Mesendoderm (in vitro differentiated cells): ENCODE measurements at regions not wholly inside any gene's neighbourhood (a gene's known extent, or its start where the extent isn't known, plus 50 kb on each side); places are given as distances from the start of the nearest gene placed in this dataset.

Experiments
- DNase-seq: peaks from one replicate; pipeline ENCODE4 v3.0.0; 2013
- H2AK5ac ChIP-seq: 2 replicates; pipeline ENCODE4 v1.6.1; 2013; ENCODE audit warnings: low read length, inconsistent platforms
- H2BK120ac ChIP-seq: 2 replicates; pipeline ENCODE4 v1.6.1; 2013; ENCODE audit warnings: low read depth, mild to moderate bottlenecking, low read length, moderate library complexity, mixed read lengths
- H2BK15ac ChIP-seq: replicated peaks from 2 replicates; pipeline ENCODE4 v1.6.1; 2013; ENCODE audit warnings: low read depth, mild to moderate bottlenecking, moderate library complexity
- H2BK5ac ChIP-seq: 2 replicates; pipeline ENCODE4 v1.6.1; 2013; ENCODE audit warnings: low read length, inconsistent platforms
- H3K18ac ChIP-seq: 2 replicates; pipeline ENCODE4 v1.6.1; 2013; ENCODE audit warnings: mild to moderate bottlenecking, low read length, mixed read lengths
- H3K23ac ChIP-seq: one replicate; pipeline ENCODE4 v1.6.1; 2013; ENCODE audit warnings: low read length
- H3K27ac ChIP-seq: 2 replicates; pipeline ENCODE4 v1.5.1; 2013; ENCODE audit warnings: low read depth, mild to moderate bottlenecking, inconsistent platforms, low read length, moderate library complexity
- H3K27me3 ChIP-seq: 2 replicates; pipeline ENCODE4 v1.6.1; 2013; ENCODE audit warnings: low read length, control low read depth, mild to moderate bottlenecking, inconsistent platforms; ENCODE audit not compliant: insufficient read depth, poor library complexity
- H3K36me3 ChIP-seq: 2 replicates; pipeline ENCODE4 v1.6.1; 2013; ENCODE audit warnings: low read length, inconsistent platforms; ENCODE audit not compliant: control insufficient read depth, insufficient read depth
- H3K4ac ChIP-seq: one replicate; pipeline ENCODE4 v1.6.1; 2013; ENCODE audit warnings: low read depth, mild to moderate bottlenecking, low read length, moderate library complexity
- H3K4me1 ChIP-seq: 2 replicates; pipeline ENCODE4 v1.6.1; 2013; ENCODE audit warnings: low read depth, low read length, inconsistent platforms; ENCODE audit not compliant: control insufficient read depth
- H3K4me2 ChIP-seq: 2 replicates; pipeline ENCODE4 v1.6.1; 2013; ENCODE audit warnings: low read length
- H3K4me3 ChIP-seq: 2 replicates; pipeline ENCODE4 v1.5.1; 2013; ENCODE audit warnings: mild to moderate bottlenecking, low read length
- H3K56ac ChIP-seq: one replicate; pipeline ENCODE4 v1.6.1; 2013; ENCODE audit warnings: low read length
- H3K79me1 ChIP-seq: 2 replicates; pipeline ENCODE4 v1.6.1; 2013; ENCODE audit warnings: low read length, inconsistent platforms
- H3K79me2 ChIP-seq: 2 replicates; pipeline ENCODE4 v1.6.1; 2013; ENCODE audit warnings: mild to moderate bottlenecking, low read length; ENCODE audit not compliant: control insufficient read depth, insufficient read depth
- H3K9ac ChIP-seq: 2 replicates; pipeline ENCODE4 v1.6.1; 2013; ENCODE audit warnings: low read length, inconsistent platforms
- H4K5ac ChIP-seq: one replicate; pipeline ENCODE4 v1.6.1; 2013; ENCODE audit warnings: low read length
- H4K8ac ChIP-seq: one replicate; pipeline ENCODE4 v1.6.1; 2013; ENCODE audit warnings: low read depth, mild to moderate bottlenecking, control low read depth, low read length, moderate library complexity
- WGBS: extraction: QIAGEN DNeasy Blood & Tissue Kit; methylation state at CpG from one replicate; pipeline ENCODE4 v1.1.7; 2013; ENCODE audit warnings: low lambda C conversion rate, missing lambda C conversion rate; ENCODE audit not compliant: insufficient coverage; ENCODE audit errors: extremely low coverage; 5-methylcytosine and 5-hydroxymethylcytosine counted together

- WGBS = no CpG with 5 or more reads among the region's 2 CpGs
- H2BK5ac ChIP-seq = no peak overlapping the region
- no peak overlapping the region for H4K8ac ChIP-seq
- no peak overlapping the region for H2BK15ac ChIP-seq
- H3K4ac ChIP-seq = no peak overlapping the region
- H2BK120ac ChIP-seq = no peak overlapping the region
- no peak overlapping the region for H4K5ac ChIP-seq
- no peak overlapping the region for H3K27ac ChIP-seq
- no peak overlapping the region for H3K56ac ChIP-seq
- no peak overlapping the region for H3K4me2 ChIP-seq
- H3K18ac ChIP-seq = no peak overlapping the region
- no peak overlapping the region for H3K4me3 ChIP-seq
- no peak for DNase-seq
- no peaks in the 10 kb centered on the region for H3K36me3 ChIP-seq
- no peaks in the 10 kb centered on the region for H3K79me1 ChIP-seq
- no peak overlapping the region for H2AK5ac ChIP-seq
- H3K9ac ChIP-seq = no peak overlapping the region
- no peaks in the 10 kb centered on the region for H3K27me3 ChIP-seq
- no peaks in the 10 kb centered on the region for H3K4me1 ChIP-seq
- no peaks in the 10 kb centered on the region for H3K79me2 ChIP-seq
- H3K23ac ChIP-seq = no peak overlapping the region
Observed at GRCh38 chr21:27741736-27742135, 774.8 kb upstream of the ADAMTS5 start.

GRCh38 chr21:27740084-27740483 lies 773.2 kb upstream of the ADAMTS5 start:
- Histone ChIP-seq H3K18ac (no peak overlapping the region), H3K9ac (no peak overlapping the region), H2BK120ac (no peak overlapping the region), H3K4me2 (no peak overlapping the region), H3K79me1 (no peaks in the 10 kb centered on the region), H3K4ac (no peak overlapping the region), H3K36me3 (no peaks in the 10 kb centered on the region), H2BK5ac (no peak overlapping the region), H3K79me2 (no peaks in the 10 kb centered on the region), H3K56ac (no peak overlapping the region), H3K4me3 (no peak overlapping the region), H3K27ac (no peak overlapping the region), H4K5ac (no peak overlapping the region), H2AK5ac (no peak overlapping the region), H4K8ac (no peak overlapping the region), H3K27me3 (no peaks in the 10 kb centered on the region), H2BK15ac (no peak overlapping the region), H3K23ac (no peak overlapping the region), H3K4me1 (no peaks in the 10 kb centered on the region)
- DNase-seq = no peak
- no CpG with 5 or more reads among the region's 5 CpGs for WGBS

DNA sequence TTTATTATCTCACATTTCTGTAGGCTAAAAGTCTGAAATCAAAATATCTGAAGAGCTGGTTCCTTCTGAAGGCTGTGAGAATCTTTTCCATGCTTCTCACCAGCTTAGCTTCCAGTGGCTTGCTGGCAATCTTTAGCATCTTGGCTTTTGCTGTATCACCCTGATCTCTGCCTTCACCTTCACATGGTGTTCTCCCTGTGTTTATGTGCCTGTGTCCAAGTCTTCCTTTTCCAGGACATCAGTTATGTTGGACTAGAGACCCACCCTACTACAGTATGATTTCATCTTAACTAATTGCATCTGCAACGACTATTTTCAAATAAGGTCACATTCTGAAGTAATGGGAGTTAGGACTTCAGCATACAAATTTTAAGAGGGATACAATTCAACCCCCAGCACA lies 772.3 kb upstream of the ADAMTS5 start:
- H3K27me3 ChIP-seq = no peaks in the 10 kb centered on the region
- H3K79me1 ChIP-seq = no peaks in the 10 kb centered on the region
- H3K23ac ChIP-seq = no peak overlapping the region
- no peak overlapping the region for H3K4me3 ChIP-seq
- H4K5ac ChIP-seq = no peak overlapping the region
- H4K8ac ChIP-seq = no peak overlapping the region
- H3K79me2 ChIP-seq = no peaks in the 10 kb centered on the region
- no peak overlapping the region for H3K4me2 ChIP-seq
- H2BK15ac ChIP-seq = no peak overlapping the region
- no peak overlapping the region for H2BK5ac ChIP-seq
- H2BK120ac ChIP-seq = no peak overlapping the region
- WGBS = no CpG with 5 or more reads among the region's 1 CpG
- no peak overlapping the region for H3K27ac ChIP-seq
- no peak overlapping the region for H3K18ac ChIP-seq
- no peak overlapping the region for H3K9ac ChIP-seq
- no peaks in the 10 kb centered on the region for H3K36me3 ChIP-seq
- DNase-seq = no peak
- no peak overlapping the region for H3K56ac ChIP-seq
- H3K4ac ChIP-seq = no peak overlapping the region
- no peaks in the 10 kb centered on the region for H3K4me1 ChIP-seq
- no peak overlapping the region for H2AK5ac ChIP-seq

DNA sequence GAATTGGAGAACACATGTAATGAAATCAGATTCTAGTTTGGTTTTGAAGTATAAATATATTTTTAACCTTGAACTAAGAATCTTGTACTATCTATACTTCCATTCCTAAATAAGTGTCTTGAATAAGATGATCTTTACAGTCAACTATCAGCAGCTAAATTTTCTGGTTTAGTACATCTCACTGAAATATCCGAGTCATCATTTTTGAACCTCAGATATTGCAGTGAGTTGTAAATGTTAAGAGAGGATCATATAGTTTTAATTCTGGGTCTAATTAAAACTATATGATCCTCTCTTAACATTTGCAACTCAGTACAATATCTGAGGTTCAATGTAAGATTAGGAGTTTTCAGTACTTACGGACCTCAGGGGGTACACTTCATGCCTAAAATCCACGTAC lies 768.8 kb upstream of the ADAMTS5 start:
- no peak overlapping the region for H4K8ac ChIP-seq
- H3K23ac ChIP-seq = no peak overlapping the region
- H3K36me3 ChIP-seq = no peaks in the 10 kb centered on the region
- H3K79me1 ChIP-seq = no peaks in the 10 kb centered on the region
- H3K27me3 ChIP-seq = no peaks in the 10 kb centered on the region
- no peak overlapping the region for H3K9ac ChIP-seq
- H3K4me3 ChIP-seq = no peak overlapping the region
- H3K18ac ChIP-seq = no peak overlapping the region
- DNase-seq = no peak
- no peak overlapping the region for H3K56ac ChIP-seq
- no CpG with 5 or more reads among the region's 3 CpGs for WGBS
- H3K4ac ChIP-seq = no peak overlapping the region
- no peak overlapping the region for H2BK5ac ChIP-seq
- no peak overlapping the region for H4K5ac ChIP-seq
- no peak overlapping the region for H3K4me2 ChIP-seq
- H2BK120ac ChIP-seq = no peak overlapping the region
- no peaks in the 10 kb centered on the region for H3K79me2 ChIP-seq
- H3K27ac ChIP-seq = no peak overlapping the region
- no peak overlapping the region for H2AK5ac ChIP-seq
- H2BK15ac ChIP-seq = no peak overlapping the region
- no peaks in the 10 kb centered on the region for H3K4me1 ChIP-seq

GRCh38 chr21:27734146-27734545 lies 767.3 kb upstream of the ADAMTS5 start:
- H4K8ac ChIP-seq = no peak overlapping the region
- H3K23ac ChIP-seq = no peak overlapping the region
- H2BK120ac ChIP-seq = no peak overlapping the region
- H2AK5ac ChIP-seq = no peak overlapping the region
- H2BK15ac ChIP-seq = no peak overlapping the region
- no peak overlapping the region for H3K27ac ChIP-seq
- no peak overlapping the region for H3K18ac ChIP-seq
- no peak overlapping the region for H2BK5ac ChIP-seq
- H3K27me3 ChIP-seq = no peaks in the 10 kb centered on the region
- H3K36me3 ChIP-seq = no peaks in the 10 kb centered on the region
- no peak overlapping the region for H3K4me3 ChIP-seq
- H3K9ac ChIP-seq = no peak overlapping the region
- DNase-seq = peak; percentile 5
- no peaks in the 10 kb centered on the region for H3K4me1 ChIP-seq
- no peaks in the 10 kb centered on the region for H3K79me1 ChIP-seq
- no peak overlapping the region for H3K4me2 ChIP-seq
- H4K5ac ChIP-seq = no peak overlapping the region
- H3K4ac ChIP-seq = no peak overlapping the region
- H3K56ac ChIP-seq = no peak overlapping the region
- H3K79me2 ChIP-seq = no peaks in the 10 kb centered on the region

DNA sequence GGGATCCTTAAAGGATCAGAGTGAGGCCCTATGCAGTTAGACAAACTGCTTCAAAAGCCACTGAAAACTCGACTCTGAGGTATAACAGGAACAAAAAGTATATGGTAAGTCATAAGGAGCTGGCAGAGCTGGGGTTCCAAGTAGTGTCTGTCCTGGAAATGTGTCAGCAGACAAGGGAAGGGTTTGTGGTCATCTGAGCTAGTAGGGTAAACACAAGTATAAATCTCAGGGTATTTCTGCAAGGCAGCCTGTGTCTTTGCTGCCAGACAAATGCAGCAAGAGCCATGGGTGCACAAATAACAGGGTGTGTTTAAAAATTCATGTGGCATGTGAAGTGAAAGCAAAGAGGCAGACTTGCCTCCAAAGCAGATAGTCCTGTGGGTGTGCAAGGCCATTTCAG lies 759.0 kb upstream of the ADAMTS5 start:
- no peaks in the 10 kb centered on the region for H3K79me1 ChIP-seq
- DNase-seq = no peak
- no peak overlapping the region for H2BK5ac ChIP-seq
- no peak overlapping the region for H4K5ac ChIP-seq
- no peak overlapping the region for H2AK5ac ChIP-seq
- H3K9ac ChIP-seq = no peak overlapping the region
- H3K4ac ChIP-seq = no peak overlapping the region
- no peak overlapping the region for H4K8ac ChIP-seq
- H3K4me3 ChIP-seq = no peak overlapping the region
- no peak overlapping the region for H3K27ac ChIP-seq
- WGBS = no CpG with 5 or more reads among the region's 1 CpG
- no peak overlapping the region for H3K23ac ChIP-seq
- no peaks in the 10 kb centered on the region for H3K27me3 ChIP-seq
- no peak overlapping the region for H2BK120ac ChIP-seq
- H3K18ac ChIP-seq = no peak overlapping the region
- no peaks in the 10 kb centered on the region for H3K4me1 ChIP-seq
- H3K36me3 ChIP-seq = no peaks in the 10 kb centered on the region
- H3K79me2 ChIP-seq = no peaks in the 10 kb centered on the region
- H3K56ac ChIP-seq = no peak overlapping the region
- no peak overlapping the region for H3K4me2 ChIP-seq
- H2BK15ac ChIP-seq = no peak overlapping the region
